Keratinocyte (primary cell): ENCODE measurements at regions not wholly inside any gene's neighbourhood (a gene's known extent, or its start where the extent isn't known, plus 50 kb on each side); places are given as distances from the start of the nearest gene placed in this dataset.

Source experiments
- DNase-seq: peaks from one replicate; pipeline ENCODE4 v3.0.0-alpha.2; 2011; ENCODE audit warnings: low read depth, missing footprints, low spot score
- FAIRE-seq: peaks from 2 replicates; lab custom pipeline; 2011; peaks lifted over from hg19 to GRCh38; lab: Jason Lieb, UNC
- H2AFZ ChIP-seq: 2 replicates; pipeline ENCODE4 v1.6.0; 2012; ENCODE audit warnings: low read length, control low read depth, inconsistent platforms; ENCODE audit not compliant: control insufficient read depth
- H3K27ac ChIP-seq: 2 replicates; pipeline ENCODE4 v1.5.1; 2011; ENCODE audit warnings: low read length; ENCODE audit not compliant: control insufficient read depth, insufficient read depth
- H3K27me3 ChIP-seq: 3 replicates; pipeline ENCODE4 v1.6.0; 2011; ENCODE audit warnings: low read length; ENCODE audit not compliant: control insufficient read depth, insufficient read depth; ENCODE audit errors: extremely low read depth
- H3K36me3 ChIP-seq, 2 experiments: 2 replicates in 1 of 2; 3 replicates in 1 of 2; pipeline ENCODE4 v1.5.1; 2011; ENCODE audit warnings: low read length in 2 of 2, mild to moderate bottlenecking in 1 of 2; ENCODE audit not compliant: control insufficient read depth in 2 of 2, insufficient read depth in 2 of 2; ENCODE audit errors: extremely low read depth in 1 of 2
- H3K4me1 ChIP-seq: 3 replicates; pipeline ENCODE4 v1.5.1; 2011; ENCODE audit warnings: low read length; ENCODE audit not compliant: control insufficient read depth, insufficient read depth; ENCODE audit errors: extremely low read depth
- H3K4me2 ChIP-seq: 3 replicates; pipeline ENCODE4 v1.6.0; 2011; ENCODE audit warnings: low read depth, low read length; ENCODE audit not compliant: control insufficient read depth, insufficient read depth; ENCODE audit errors: extremely low read depth
- H3K4me3 ChIP-seq, 3 experiments: fragments of 200-600 bp in 1 of 3; sonication (generic) in 1 of 3; 2 replicates in 2 of 3; 3 replicates in 1 of 3; pipeline ENCODE4 v1.5.1; 2011 to 2016; ENCODE audit warnings: low read length in 3 of 3, mild to moderate bottlenecking in 3 of 3, control low read depth in 2 of 3, inconsistent platforms in 1 of 3, low read depth in 1 of 3, mixed read lengths in 1 of 3, mixed run types in 1 of 3, moderate library complexity in 1 of 3; ENCODE audit not compliant: control insufficient read depth in 2 of 3, insufficient read depth in 2 of 3; ENCODE audit errors: extremely low read depth in 1 of 3
- H3K79me2 ChIP-seq: 2 replicates; pipeline ENCODE4 v1.6.0; 2012; ENCODE audit warnings: low read length; ENCODE audit not compliant: control insufficient read depth, insufficient read depth
- H3K9ac ChIP-seq: 3 replicates; pipeline ENCODE4 v1.6.0; 2011; ENCODE audit warnings: low read length; ENCODE audit not compliant: control insufficient read depth, insufficient read depth; ENCODE audit errors: extremely low read depth
- H3K9me1 ChIP-seq: 3 replicates; pipeline ENCODE4 v1.6.0; 2011; ENCODE audit warnings: low read length; ENCODE audit not compliant: control insufficient read depth, insufficient read depth; ENCODE audit errors: extremely low read depth
- H3K9me3 ChIP-seq: 2 replicates; pipeline ENCODE4 v1.5.1; 2012; ENCODE audit warnings: low read depth, low read length; ENCODE audit not compliant: control insufficient read depth
- H4K20me1 ChIP-seq: 3 replicates; pipeline ENCODE4 v1.6.0; 2011; ENCODE audit warnings: low read length; ENCODE audit not compliant: control insufficient read depth, insufficient read depth; ENCODE audit errors: extremely low read depth
- CTCF ChIP-seq, 3 experiments: IDR thresholded peaks in 1 of 3; conservative IDR thresholded peaks in 1 of 3; optimal IDR thresholded peaks in 1 of 3; 2 replicates in 2 of 3; 3 replicates in 1 of 3; pipeline versions ENCODE3 to v1.5.1; 2011; ENCODE audit warnings: low read length in 3 of 3, mild to moderate bottlenecking in 3 of 3, moderate library complexity in 2 of 3, control low read depth in 1 of 3, inconsistent platforms in 1 of 3; ENCODE audit not compliant: insufficient read depth in 2 of 3; ENCODE audit errors: extremely low read depth in 1 of 3
- EZH2 ChIP-seq: IDR thresholded peaks from one replicate; pipeline ENCODE4 v1.6.1; 2012; ENCODE audit warnings: inconsistent platforms, mild to moderate bottlenecking, low read length, moderate library complexity
- dilution Hi-C: fragments of 300-500 bp; cut with MboI; formaldehyde crosslinking; loops from one replicate; pipeline ENCODE4 v1.7.0; 2020; ENCODE audit warnings: low sequenced_read_pairs; ENCODE audit not compliant: extremely low pct_ligation_motif_present

GRCh38 chr21:21737186-21737585 lies 739.0 kb downstream of the NCAM2 start:
- Histone ChIP-seq H3K4me1 (no peaks in the 10 kb centered on the region), H3K27ac (no peak overlapping the region), H2AFZ (no peak overlapping the region), H3K79me2 (no peaks in the 10 kb centered on the region), H3K36me3 (no peaks in the 10 kb centered on the region), H3K4me2 (no peak overlapping the region), H4K20me1 (no peaks in the 10 kb centered on the region), H3K9me1 (no peaks in the 10 kb centered on the region), H3K27me3 (no peaks in the 10 kb centered on the region), H3K9me3 (no peaks in the 10 kb centered on the region), H3K9ac (no peak overlapping the region), H3K4me3 (no peak overlapping the region)
- FAIRE-seq, result no peak
- dilution Hi-C loops, result no loop called here
- no peak for DNase-seq
- no peak for TF ChIP-seq EZH2
- no peak for TF ChIP-seq CTCF (optimal IDR thresholded peaks at IDR 0.05 in 1 of 3, IDR thresholded peaks at IDR 0.05 in 1 of 3, conservative IDR thresholded peaks at IDR 0.05 in 1 of 3; ENCODE audit: extremely low read depth in 1 of 3, insufficient read depth in 2 of 3, low read length in 3 of 3)

GRCh38 chr21:21740207-21740606 lies 742.0 kb downstream of the NCAM2 start:
- no peak for TF ChIP-seq CTCF (optimal IDR thresholded peaks at IDR 0.05 in 1 of 3, IDR thresholded peaks at IDR 0.05 in 1 of 3, conservative IDR thresholded peaks at IDR 0.05 in 1 of 3; ENCODE audit: extremely low read depth in 1 of 3, insufficient read depth in 2 of 3, low read length in 3 of 3)
- no peak for TF ChIP-seq EZH2
- Histone ChIP-seq H3K9me3 (no peaks in the 10 kb centered on the region), H3K36me3 (no peaks in the 10 kb centered on the region), H3K4me2 (no peak overlapping the region), H3K9ac (no peak overlapping the region), H4K20me1 (no peaks in the 10 kb centered on the region), H3K4me3 (no peak overlapping the region), H3K27me3 (no peaks in the 10 kb centered on the region), H3K4me1 (no peaks in the 10 kb centered on the region), H2AFZ (no peak overlapping the region), H3K9me1 (no peaks in the 10 kb centered on the region), H3K79me2 (no peaks in the 10 kb centered on the region), H3K27ac (no peak overlapping the region)
- dilution Hi-C loops, result no loop called here
- no peak for FAIRE-seq
- DNase-seq, result no peak
